Muscle of back (tissue), 3 donors: ENCODE measurements at regions not wholly inside any gene's neighbourhood (a gene's known extent, or its start where the extent isn't known, plus 50 kb on each side); places are given as distances from the start of the nearest gene placed in this dataset.

Source experiments
- DNase-seq, 3 donors: peaks; one replicate each; pipeline versions ENCODE4 v3.0.0 to v3.0.0-alpha.2; 2013

DNA sequence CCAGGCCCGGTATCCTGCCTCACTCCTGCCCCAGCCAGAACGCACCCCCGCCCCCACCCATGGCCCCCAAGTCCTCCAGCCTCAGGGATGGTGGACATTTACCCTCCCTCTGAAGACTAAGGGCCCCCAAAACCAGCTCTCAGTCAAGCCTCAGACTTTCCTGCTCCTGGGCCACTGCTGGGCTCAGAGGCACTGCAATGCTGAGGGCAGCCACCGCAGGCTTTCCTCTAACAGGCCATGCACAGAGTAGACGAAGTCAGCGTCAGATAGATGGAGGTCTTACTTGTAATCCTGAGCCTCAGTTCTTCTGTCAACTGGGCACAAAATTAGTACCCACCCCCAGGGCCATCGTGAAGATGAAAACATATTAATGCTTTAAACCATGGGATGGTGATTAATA is 92.6 kb downstream of the TTC32 start:
- no peak for DNase-seq

DNA sequence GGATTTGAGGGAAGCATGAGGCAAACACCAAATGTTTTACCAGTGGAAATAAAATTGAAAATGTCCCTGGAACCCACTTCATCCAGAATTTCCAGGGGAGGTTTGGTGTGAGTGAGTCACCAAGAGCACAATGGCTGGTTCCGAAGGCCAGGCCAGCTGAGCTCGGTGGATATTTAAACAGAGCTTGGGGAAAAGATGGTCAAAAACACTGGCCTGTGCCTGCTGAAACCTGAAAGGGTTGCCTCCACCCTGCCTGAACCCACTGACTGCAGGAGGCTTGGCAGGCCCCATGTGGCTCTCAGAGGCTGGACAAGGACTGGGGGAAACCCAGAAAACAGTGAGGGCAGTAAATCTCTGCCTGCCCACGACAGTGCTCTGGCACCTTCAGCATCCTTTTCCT is 93.9 kb downstream of the TTC32 start:
- no peak for DNase-seq

DNA sequence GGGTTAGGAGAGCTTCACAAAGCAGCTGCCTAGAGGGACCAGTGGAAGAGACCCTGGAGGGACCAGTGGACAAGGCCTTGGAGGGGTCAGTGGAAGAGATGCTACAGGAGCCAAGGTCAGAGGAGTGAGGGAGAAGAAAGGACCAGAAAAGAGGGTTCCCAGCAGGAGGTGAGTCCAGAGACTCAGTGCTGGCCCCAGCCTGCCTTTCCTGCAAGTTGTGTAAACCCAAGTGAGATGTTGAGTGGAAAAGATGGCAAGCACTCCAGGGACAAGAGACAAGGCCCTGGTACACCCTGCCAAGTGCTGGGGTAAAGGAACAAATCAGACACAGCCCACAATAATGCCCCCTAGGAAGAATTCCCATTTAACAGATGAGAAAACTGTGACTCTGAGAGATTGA is 94.4 kb downstream of the TTC32 start:
- no peak for DNase-seq

DNA sequence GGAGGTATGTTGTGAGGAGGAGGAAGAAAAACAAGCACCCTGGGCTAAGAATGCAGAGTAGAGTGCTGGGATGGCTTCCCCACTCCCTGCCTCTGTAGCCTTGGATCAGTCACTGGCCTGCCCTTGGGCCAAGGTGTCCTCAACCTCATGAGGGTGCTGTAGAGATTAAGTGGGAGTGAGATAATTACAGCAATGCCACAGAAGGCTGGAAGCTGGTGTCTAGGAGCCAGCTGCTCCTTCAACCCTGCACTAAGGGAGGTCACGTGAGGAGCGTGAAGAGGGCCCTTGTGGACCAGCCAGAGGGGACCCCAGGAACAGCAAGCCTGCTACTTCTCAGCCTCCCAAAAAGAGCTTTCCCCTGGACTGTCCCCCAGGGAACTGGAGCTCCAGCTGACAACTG is 95.2 kb downstream of the TTC32 start:
- no peak for DNase-seq

DNA sequence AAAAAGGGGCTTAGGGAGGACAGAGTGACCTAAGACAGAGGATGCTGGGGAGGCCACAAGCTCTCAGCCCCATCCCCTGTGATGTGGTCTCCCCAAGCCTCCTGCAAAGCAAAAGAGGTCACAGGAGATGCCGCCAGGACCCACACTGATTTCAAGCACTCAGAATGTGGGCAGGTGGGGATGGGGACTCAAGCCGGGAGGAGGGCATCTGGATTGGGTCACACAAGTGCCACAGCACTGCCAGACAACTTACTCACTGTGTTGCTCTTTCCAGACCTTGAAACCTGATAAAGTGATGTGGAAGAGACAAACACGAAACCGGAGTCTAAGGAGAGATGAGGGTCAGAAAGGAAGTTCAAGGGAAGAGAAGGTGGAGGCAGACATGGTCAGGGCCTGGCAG is 95.7 kb downstream of the TTC32 start:
- DNase-seq, result no peak

DNA sequence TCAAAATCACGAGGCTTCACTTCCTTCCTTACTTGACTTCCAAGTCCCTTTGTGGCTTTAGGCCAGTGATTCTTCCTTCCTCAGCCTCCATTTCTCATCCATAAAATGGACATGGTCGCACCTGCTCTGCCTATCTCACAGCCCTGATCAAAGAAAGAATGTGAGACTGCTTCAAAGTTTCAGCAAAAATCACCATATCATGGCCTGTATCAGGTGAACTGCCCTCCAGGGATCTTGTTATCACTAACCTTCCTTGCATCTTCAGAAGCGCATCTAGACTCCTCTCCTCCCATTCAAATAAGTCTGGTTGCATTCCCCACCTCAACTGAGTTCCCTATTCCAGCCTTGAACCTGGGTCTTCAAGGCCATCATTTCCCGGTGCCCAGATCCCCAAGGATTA is 96.5 kb downstream of the TTC32 start:
- no peak for DNase-seq

DNA sequence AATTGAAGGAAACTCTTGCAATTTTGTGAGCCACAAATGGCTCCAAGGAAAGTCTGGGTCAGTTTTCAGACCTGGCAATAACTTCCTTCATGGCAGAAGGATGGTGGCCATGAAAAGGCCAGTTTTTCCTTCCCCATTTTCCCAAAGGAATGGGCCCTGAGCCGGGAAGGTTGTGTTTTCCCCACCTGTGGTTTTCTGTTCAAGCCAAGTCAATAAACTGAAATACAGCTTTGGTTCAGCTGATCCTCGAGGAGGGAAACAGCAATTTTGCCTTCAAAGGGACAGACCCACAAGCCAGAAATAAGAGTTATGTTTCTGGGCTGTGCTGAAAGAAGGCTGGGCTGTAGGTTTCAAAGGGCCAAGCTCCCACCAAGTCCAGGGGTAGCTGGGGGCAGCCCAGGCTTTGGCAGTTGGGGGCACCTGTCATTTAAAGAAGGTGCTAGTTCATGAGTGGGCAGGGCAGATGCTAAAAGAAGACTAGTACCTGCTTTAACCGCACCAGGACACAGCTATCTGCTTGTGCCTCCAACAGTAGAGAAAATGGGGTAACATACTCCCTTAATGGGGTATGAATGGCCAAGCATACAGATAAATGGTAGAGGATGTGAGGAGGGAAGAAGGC is 97.0 kb downstream of the TTC32 start:
- DNase-seq, result no peak

DNA sequence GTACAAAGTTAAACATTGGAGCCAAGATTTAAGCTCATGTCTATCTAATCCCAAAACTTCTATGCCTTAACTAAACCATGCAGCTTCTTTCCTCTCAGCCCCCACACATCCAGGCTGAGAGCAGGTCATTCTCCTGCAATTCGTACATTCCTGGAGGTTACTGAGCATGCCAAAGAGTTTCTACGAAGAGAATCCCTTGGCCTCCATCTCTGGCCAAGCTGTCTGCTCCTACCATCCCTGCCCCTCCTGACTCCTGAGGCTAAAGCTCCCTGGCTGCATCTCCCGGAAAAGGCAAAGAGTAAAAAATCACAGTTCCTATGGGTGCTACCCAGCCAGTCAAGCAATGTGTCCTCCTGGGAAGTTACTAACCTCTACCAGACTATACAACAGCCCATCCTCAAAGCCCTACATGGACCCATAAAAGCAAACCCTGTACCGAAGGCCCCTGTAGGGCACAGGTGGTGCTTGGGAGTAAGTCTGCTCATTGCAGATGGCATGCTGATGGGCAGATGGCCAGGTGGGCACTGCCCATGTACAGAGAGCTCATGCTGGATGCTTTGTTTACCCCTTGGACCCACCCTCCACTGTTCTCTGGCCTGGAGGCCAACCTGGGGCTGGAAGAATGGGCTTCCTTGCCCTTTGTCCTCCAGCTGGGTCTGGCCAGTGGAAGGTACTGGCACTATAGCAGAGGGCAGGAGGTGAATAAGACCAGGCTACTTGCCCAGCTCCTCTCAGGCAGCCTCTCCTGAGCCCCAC is 99.5 kb downstream of the TTC32 start:
- no peak for DNase-seq

DNA sequence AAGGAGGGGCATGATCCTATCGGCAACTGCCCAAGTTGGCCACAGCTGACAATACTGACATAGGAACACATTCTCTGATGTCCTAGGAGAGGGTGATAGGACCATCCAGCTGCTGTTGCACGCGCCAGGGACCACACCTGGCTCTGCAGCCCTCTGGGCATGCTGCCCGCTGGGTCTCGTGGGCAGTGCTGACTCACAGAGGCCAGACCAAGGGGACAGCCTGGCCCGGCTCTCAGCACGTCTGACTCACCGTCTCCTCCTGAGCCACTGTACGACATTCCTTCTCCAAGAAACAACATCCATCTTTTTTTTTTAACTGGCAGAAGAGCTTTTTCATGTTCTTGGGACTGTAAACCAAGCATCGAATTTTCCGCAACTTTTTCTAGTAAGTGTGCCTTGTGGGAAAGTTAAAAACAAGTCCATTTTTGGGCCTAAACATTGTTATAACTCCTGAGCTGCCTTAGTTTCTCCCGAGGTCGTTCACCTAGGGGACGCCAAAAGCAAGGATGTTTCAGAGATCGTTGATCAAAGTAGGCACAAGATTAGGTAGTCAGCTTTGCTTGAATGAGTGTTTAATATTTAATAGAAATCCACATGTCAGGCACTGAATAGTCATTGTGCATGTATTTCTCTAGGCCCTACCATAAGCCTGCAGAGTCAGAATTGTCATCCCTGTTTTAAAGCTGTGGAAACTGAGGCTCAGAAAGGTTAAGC is 100.3 kb downstream of the TTC32 start:
- DNase-seq, result peak; percentile 71 to 84 (median 73)

DNA sequence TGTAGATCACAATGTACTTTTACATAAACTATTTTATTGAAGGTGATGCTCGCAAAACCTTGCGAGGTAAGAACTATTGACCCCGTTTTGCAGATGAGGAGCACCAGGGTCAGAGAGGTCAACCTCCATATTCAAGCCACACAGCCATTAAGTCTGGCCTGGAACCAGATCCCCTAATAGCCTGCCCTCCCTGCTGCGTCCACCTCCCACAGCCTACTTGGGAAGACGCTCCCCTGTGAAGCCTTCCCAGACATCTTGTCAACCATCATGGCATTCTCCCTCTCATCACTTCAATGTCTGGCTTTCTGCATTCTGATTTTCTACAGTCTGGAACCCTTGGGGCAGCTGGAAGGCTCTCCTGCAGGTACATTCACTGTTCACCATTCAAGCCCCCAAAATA is 101.0 kb downstream of the TTC32 start:
- no peak for DNase-seq

DNA sequence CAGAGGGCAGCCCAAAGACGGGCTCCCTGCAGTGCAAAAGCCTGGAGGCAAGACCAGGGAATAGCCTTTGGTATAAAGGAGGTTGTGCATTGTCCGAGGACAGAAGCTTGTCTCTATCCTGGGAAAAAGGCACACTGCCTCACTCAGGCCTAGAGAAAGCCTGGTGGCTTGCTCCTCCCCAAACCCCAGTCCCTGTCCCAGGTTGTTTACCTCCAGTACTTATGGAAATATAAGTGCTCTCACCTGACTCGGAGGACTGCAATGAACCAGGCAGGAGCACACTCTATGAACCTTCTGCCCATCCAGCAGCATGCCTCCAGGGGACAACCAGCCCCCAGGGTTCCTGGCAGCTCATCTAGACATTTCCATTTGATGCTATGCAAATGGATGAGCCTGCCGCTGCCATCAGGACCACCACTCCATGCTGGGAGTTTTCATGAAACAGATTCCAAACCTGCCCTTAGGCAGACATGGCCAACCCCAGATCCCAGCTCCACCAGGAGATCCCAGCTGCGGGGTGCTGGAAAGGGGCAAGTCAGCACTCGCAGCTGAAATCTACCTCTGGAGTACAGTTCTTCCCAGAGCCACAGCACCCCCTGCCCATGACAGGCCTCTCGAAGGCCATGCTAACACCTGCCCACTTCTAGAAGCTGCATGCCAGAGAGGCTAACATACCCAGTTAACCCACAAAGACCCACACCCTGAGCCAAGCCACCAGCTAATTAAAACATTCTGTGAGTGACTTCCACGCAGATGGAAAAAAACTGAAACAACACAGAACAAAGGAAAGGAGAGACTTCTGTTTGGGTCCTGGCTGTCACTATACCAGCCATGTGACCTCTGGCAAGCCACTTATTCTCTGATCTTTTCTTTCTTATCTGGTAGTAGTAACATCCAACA is 101.7 kb downstream of the TTC32 start:
- DNase-seq, result no peak

DNA sequence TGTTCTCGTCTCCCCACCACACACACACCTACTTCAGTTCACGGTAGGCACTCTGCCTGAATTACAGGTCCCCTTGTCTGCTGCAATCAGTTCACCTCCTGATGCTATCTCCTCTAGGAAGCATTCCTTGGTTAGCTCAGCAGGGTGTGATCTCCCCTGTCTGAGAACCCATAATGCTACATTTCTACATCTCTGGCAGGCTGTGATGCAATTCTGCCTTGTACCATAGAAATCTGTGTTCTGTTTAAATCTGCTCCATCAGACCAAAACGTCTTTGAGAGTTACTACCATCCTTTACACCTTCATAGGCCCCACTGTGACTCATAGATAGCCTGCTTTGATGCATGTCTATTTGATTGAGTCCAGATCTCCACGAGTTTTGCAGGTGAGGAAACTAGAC is 103.9 kb downstream of the TTC32 start:
- no peak for DNase-seq

DNA sequence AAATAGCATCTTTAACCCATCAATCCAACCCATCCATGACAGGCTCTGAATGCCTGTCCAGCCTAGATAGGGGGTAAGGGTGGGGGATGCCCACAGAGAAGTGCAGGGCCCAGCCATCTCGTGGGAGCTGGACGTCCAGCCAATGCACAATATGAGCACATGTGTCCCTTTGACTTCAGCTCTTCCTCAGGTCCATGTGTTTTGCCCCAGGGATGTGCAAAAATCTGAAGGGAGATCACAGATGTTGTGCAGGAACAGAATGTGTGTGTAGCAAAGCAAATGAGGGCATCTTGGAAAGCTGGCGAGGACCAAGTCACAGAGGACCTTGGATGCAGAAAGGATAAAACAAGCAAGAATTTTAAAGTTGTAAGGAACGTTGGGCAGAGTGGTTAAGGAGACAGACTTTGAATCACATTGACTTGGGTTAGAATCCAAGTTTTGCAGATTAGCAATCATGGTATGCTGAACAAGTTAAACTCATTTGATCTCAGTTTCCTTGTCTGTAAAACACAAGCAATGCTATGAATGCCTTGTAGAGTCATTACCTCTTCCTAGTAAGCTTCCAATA is 104.5 kb downstream of the TTC32 start:
- no peak for DNase-seq

DNA sequence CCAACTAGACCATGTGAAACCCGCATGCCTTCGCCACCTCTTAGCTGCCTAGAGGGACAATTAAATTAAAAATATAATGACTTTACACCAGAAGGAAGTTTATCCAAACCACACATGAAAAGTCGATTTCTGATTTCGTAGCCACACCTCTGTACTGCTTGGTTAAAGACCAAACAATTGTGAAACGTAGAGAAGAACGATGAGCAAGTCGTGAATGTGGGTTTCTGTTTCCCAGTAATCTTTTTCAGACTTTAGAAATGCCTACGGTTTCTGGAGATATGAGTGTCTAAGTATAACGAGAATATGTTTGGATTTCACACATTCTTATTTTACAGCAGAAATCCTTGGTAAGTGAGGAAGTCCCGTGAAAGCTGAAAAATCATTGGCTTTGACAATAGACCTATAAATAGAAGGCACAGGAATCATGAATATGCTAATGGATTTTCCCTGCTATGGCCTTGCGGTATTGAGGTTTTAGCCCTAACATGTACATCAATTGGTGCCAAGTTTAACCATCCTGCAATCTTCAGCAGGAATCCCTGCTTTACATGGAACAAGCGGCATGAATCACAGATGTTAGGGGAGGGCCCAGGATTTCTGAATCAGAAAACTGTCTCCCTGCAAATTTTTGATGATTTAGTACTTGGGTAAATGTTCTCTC is 105.6 kb downstream of the TTC32 start:
- DNase-seq, result peak in 1 of 3 donors; percentile 91

DNA sequence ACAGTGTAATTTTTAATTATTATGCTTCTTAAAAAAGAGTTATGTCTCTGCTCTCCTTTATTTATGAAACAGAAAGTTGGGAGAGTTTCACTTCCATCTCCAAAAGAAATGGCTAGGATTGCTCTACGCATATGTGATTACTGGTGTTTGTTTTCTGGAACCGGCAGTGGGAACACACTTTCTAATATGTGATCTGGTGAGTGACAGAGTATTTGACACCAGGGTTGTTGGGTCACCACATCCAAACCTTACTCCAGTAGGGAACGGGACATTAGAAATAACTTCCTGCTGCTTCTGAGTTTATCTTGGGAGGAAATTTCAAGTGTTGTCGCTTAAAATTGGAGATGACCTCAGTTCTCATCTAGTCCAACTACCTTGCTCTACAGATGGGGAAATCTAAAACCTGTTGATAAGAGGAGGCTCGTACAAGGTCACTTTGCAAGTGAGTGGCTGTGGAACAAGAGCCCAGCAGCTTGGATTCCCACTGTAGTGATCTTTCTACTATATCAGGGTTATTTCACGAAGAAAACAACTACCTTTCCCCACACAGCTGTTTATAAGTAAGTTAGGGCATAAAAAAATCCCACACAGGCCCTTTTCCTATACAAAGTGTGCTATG is 108.5 kb downstream of the TTC32 start:
- no peak for DNase-seq

DNA sequence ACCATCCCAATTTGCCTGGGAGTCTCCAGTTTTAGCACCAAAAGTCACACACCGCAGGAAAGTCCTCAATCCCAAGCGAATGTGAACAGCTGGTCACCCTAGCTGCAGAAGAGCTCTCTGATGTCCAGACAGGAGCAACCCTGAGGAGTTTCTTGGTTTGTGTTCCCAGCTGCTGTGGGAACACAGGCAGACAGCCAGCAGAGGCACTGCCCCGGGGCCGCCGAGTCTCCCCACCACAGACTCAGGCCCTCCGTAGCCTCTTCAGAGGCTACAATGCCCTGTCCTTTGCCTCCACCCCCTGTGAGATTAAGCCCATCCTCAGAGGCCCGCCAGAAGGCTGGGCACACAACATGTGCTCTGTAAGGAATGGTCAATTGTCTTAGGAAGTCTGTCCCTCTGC is 111.5 kb downstream of the TTC32 start:
- no peak for DNase-seq

DNA sequence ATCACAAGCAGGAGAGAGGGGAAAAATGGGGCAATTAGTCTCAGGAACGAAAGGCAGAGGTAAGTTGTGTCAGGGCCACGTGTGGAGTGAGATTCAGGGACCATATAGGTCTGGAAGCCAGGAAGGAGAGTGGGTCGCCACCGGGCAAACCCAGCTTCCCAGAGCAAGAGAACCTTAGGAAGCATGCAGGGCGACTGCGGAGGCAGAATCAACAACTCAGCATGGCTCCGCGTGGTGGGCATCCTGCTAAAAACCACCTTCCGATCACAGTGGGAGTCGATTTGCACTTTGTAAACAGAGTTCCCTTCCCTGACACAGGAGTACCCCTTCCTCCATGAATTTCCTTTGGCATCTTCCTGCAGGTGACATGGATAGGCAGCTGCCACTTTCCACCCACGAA is 114.6 kb downstream of the TTC32 start:
- DNase-seq, result no peak

DNA sequence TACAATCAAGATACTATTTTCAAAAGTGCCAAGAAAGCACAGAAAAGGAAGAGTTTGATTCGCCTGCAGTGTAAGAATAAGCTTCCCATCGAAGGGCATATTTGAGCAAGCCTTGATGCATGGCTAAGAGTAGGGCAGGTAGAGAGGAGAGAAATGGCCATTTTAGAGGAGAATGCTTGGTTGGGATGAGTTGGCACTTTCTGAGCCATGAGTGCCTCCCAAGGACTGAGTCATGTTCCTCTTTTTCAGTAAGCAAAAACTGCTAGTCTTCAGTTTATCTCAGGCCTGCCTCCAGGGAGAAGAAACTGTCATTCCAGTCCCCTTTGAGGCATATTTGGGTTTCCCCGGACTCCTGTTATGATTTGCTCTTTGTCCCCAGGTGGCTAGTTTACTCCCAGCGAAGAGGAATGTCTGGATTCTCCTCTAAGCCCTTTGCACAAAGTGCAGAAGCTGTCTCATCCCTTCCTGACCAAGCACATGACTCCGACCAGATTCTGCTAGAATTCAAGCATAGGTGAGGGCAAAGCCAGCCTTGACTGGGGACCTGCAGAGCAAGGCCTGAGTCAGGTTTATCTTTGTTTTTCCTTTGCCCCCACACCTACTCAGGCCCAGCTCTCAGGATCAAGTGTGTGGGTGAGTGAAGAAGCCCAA is 115.2 kb downstream of the TTC32 start:
- no peak for DNase-seq

DNA sequence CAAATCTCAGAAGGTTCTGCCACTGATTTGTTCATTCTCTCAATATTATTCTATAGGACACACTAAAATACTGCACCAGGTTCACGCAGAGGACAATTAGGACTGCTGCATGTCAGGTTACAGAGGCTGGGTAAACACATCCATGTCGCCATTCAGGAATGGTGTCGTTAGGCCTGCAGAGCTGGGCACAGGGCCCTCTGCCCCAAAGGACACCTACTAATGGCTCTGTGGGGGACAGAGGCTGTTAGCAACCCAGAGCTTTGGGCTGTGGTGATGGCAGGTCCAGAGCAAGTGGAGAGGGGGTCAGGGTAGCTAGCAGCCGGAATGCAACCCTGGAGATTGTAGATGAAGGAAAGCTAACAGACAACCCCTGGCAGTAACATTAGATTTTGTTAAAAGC is 115.9 kb downstream of the TTC32 start:
- DNase-seq, result no peak

DNA sequence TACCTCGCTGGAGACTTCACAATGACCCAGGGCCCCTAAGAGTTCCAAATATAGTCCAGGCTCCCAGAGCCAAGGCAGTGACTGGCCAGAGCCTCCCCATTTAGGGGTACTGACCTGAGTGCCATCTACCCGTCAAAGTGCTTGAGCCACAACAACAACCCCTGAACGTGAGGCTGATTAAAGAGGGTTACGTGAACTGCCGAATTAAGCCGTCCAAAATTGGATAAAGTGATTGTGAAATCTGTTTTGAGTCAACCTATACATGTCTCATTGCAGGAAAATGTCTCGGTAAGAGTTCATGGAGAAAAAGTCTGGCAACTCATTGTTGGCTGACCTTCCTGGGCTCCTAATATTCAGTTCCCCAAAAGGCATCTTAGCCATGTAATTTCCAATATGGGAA is 116.3 kb downstream of the TTC32 start:
- peak in 1 of 3 donors; percentile 64 for DNase-seq
